ENCODE measurements at regions not wholly inside any gene's neighbourhood (a gene's known extent, or its start where the extent isn't known, plus 50 kb on each side); places are given as distances from the start of the nearest gene placed in this dataset.

DNA sequence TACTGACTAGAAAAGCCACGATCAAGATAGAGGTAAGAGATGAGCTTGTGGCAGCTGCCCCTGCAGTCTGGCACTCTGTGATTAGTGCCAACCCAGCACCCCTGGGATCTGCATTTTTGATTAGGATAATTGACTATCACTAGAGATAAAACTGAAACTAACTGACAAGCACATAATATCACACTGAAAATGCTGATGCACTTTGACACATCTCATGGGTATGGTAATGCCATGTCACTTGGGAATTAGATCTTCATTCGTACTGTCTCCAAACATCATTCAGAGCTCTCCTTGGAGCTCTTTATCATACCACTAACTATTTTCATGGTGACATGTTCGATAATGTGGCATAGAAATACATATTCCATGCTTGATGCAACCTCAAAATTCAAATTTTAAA, 612.9 kb upstream of the BTBD3 start:
- no peaks in the 10 kb centered on the region for H3K79me2 ChIP-seq (ENCODE audit: insufficient read depth)
- no peaks in the 10 kb centered on the region for H3K27me3 ChIP-seq (ENCODE audit: insufficient read depth)
- H3K4me3 ChIP-seq (ENCODE audit: low read depth in 2 of 2, low read length in 1 of 2), result no peak overlapping the region
- no peak overlapping the region for H3K27ac ChIP-seq (ENCODE audit: low read depth in 2 of 2, low read length in 1 of 2)
- WGBS (ENCODE audit: low lambda C conversion rate), result 42% methylated on average over 3 of the region's 3 CpGs
- no peaks in the 10 kb centered on the region for H3K36me3 ChIP-seq (replicated peaks in 1 of 2; ENCODE audit: control insufficient read depth in 1 of 2, insufficient read depth in 2 of 2, low read length in 1 of 2)
- ChIA-PET POLR2A (no interaction called here), CTCF (no interaction called here)
- no peaks in the 10 kb centered on the region for H3K9me3 ChIP-seq
- TF ChIP-seq NFIC (IDR thresholded peaks at IDR 0.05; ENCODE audit: borderline replicate concordance), result no peak
- TF ChIP-seq CHD2 (IDR thresholded peaks at IDR 0.05; ENCODE audit: low read length, partially characterized antibody), result no peak
- TF ChIP-seq SMC3 (IDR thresholded peaks at IDR 0.05; ENCODE audit: low read depth, low read length), result no peak
- no peak for TF ChIP-seq TAF1 (IDR thresholded peaks at IDR 0.05; ENCODE audit: borderline replicate concordance, low read depth, low read length)
- TF ChIP-seq FOXJ3 (CRISPR knock-in tag; IDR thresholded peaks at IDR 0.05), result no peak
- no peak for TF ChIP-seq POLR2AphosphoS5 (IDR thresholded peaks at IDR 0.05; ENCODE audit: low read depth, low read length)
- no peak for TF ChIP-seq RFX5 (IDR thresholded peaks at IDR 0.05; ENCODE audit: low read length)
- no peaks in the 10 kb centered on the region for H3K4me1 ChIP-seq (ENCODE audit: control insufficient read depth in 1 of 2, insufficient read depth in 2 of 2, low read depth in 1 of 2, low read length in 1 of 2)
- H4K20me1 ChIP-seq (ENCODE audit: insufficient read depth), result no peaks in the 10 kb centered on the region
- no peak for DNase-seq
- H3K9me2 ChIP-seq, result no peaks in the 10 kb centered on the region
- H3K4me2 ChIP-seq, result no peak overlapping the region
- H2AFZ ChIP-seq (ENCODE audit: low read depth), result no peak overlapping the region
- H3K9ac ChIP-seq, result no peak overlapping the region
- no peaks in the 10 kb centered on the region for H3F3A ChIP-seq (replicated peaks; ENCODE audit: insufficient read depth)

DNA sequence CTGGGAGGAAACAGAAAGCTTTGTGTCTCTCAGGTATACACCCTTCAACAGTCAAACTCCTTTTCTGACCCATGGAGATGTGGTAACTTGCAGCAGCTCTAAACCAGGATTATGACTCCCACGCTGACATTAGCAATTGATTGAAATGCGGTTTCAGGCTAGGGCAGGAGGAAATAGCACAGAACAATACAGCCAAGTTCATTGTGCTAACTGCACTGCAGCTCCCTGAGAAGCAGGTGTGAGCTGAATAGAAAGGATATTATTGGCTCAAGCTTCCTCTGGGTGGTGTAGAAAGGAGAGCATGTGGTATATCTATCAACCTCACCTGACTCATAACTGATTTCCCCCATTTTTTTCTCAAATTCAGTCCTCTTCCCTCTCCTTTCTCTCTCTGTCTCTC, 612.3 kb upstream of the BTBD3 start:
- ChIA-PET POLR2A (no interaction called here), CTCF (interaction anchor here (1.2 kb wide), 1 partner anchor 31 kb away, joined by 3 read pairs; no protein-coding TSS in a partner anchor)
- WGBS (ENCODE audit: low lambda C conversion rate), result 65% methylated on average over 2 of the region's 2 CpGs
- H3K27ac ChIP-seq (ENCODE audit: low read depth in 2 of 2, low read length in 1 of 2), result no peak overlapping the region
- H3K4me1 ChIP-seq (ENCODE audit: control insufficient read depth in 1 of 2, insufficient read depth in 2 of 2, low read depth in 1 of 2, low read length in 1 of 2), result no peaks in the 10 kb centered on the region
- TF ChIP-seq FOSL2 (IDR thresholded peaks at IDR 0.05; ENCODE audit: borderline replicate concordance, low read depth), result no peak
- no peak for TF ChIP-seq CTCF (IDR thresholded peaks at IDR 0.05)
- TF ChIP-seq MXI1 (IDR thresholded peaks at IDR 0.05; ENCODE audit: low read depth, low read length), result no peak
- no peak for TF ChIP-seq TAF1 (IDR thresholded peaks at IDR 0.05; ENCODE audit: borderline replicate concordance, low read depth, low read length)
- no peak for TF ChIP-seq RCOR1 (IDR thresholded peaks at IDR 0.05; ENCODE audit: low read length)
- TF ChIP-seq PBX3 (IDR thresholded peaks at IDR 0.05), result no peak
- no peak for TF ChIP-seq FOXM1 (IDR thresholded peaks at IDR 0.05; ENCODE audit: low read depth)
- TF ChIP-seq, protein P1, sequence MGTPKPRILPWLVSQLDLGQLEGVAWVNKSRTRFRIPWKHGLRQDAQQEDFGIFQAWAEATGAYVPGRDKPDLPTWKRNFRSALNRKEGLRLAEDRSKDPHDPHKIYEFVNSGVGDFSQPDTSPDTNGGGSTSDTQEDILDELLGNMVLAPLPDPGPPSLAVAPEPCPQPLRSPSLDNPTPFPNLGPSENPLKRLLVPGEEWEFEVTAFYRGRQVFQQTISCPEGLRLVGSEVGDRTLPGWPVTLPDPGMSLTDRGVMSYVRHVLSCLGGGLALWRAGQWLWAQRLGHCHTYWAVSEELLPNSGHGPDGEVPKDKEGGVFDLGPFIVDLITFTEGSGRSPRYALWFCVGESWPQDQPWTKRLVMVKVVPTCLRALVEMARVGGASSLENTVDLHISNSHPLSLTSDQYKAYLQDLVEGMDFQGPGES (IDR thresholded peaks at IDR 0.05; ENCODE audit: low read depth, low read length), result no peak
- no peak for TF ChIP-seq RFX5 (IDR thresholded peaks at IDR 0.05; ENCODE audit: low read length)
- TF ChIP-seq JUND (IDR thresholded peaks at IDR 0.05), result no peak
- no peak for TF ChIP-seq NRF1 (IDR thresholded peaks at IDR 0.05; ENCODE audit: low read depth, low read length)
- no peak for TF ChIP-seq ZBTB33 (IDR thresholded peaks at IDR 0.05; ENCODE audit: borderline replicate concordance, low read depth)
- TF ChIP-seq EP300 (IDR thresholded peaks at IDR 0.05; ENCODE audit: borderline replicate concordance in 1 of 2, low read depth in 1 of 2, low read length in 1 of 2), result no peak
- H4K20me1 ChIP-seq (ENCODE audit: insufficient read depth), result no peaks in the 10 kb centered on the region
- H3F3A ChIP-seq (replicated peaks; ENCODE audit: insufficient read depth), result no peaks in the 10 kb centered on the region
- H3K27me3 ChIP-seq (ENCODE audit: insufficient read depth), result no peaks in the 10 kb centered on the region
- no peak overlapping the region for H3K4me2 ChIP-seq
- DNase-seq, result no peak
- H3K4me3 ChIP-seq (ENCODE audit: low read depth in 2 of 2, low read length in 1 of 2), result no peak overlapping the region
- no peak overlapping the region for H2AFZ ChIP-seq (ENCODE audit: low read depth)
- H3K36me3 ChIP-seq (replicated peaks in 1 of 2; ENCODE audit: control insufficient read depth in 1 of 2, insufficient read depth in 2 of 2, low read length in 1 of 2), result no peaks in the 10 kb centered on the region
- H3K9ac ChIP-seq, result no peak overlapping the region
- no peaks in the 10 kb centered on the region for H3K79me2 ChIP-seq (ENCODE audit: insufficient read depth)
- H3K9me2 ChIP-seq, result no peaks in the 10 kb centered on the region
- H3K9me3 ChIP-seq, result no peaks in the 10 kb centered on the region
